NCI-H82 (cell line): ENCODE measurements at regions not wholly inside any gene's neighbourhood (a gene's known extent, or its start where the extent isn't known, plus 50 kb on each side); places are given as distances from the start of the nearest gene placed in this dataset.

ENCODE experiments used
- DNase-seq: peaks from one replicate; lab custom pipeline; 2025; lab: John Stamatoyannopoulos, UW

DNA sequence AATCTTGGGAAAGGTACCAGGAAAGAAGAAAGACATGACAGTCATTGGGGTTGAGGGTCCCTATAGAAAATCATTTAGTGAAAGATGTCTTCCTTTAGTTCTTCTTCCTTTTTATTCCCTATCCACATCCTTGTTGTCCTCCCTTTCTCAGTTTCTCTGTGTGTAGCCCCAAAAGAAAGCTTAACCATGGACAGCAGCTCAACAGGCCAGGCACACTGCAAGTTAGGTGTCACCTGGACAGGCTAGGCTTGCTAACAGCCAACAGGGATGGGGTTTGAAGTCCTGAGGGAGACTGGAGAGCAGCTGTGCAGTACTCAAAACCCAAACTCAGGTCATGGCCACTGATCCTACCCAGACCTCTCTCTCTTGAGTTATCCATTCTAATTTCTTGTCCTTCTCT lies 543.1 kb downstream of the TUSC7 start:
- DNase-seq: no peak

DNA sequence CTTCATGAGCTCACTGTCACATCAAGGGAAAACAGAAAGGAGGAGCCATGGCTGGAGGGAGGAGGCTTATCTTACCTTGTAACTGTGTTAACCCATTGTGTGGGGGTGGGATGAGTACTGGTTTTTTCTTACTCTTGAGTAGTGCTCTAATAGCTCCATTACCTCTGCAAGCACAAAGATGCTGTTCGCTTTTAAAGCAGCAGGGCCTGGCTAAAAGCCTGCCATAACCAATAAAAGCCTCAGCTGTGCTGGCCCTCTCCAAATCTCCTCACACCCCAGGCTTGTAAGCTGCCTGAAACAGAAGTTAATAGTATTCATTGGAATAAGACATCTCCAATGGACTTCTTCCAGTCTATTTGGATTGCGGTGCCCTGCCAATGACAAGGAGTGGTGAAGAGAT lies 544.1 kb downstream of the TUSC7 start:
- DNase-seq: no peak

DNA sequence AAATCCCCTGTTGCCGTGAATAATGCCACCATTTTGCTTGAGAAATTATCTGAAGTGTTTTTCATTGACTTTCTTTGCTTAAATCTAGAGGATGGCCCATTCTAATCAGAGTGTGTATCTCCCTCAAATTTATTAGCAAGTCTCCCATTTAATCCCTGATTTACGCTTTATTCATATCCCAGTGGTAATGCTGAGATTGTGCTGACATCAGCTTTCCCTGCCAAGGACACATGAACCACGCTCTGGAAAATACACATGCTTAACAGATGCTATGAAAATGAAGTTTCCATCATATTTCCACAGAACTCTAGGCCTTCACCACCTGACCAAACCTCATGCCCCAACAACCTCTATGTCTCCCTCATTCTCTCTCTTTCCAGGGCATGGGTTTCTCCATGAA lies 545.4 kb downstream of the TUSC7 start:
- DNase-seq: no peak

DNA sequence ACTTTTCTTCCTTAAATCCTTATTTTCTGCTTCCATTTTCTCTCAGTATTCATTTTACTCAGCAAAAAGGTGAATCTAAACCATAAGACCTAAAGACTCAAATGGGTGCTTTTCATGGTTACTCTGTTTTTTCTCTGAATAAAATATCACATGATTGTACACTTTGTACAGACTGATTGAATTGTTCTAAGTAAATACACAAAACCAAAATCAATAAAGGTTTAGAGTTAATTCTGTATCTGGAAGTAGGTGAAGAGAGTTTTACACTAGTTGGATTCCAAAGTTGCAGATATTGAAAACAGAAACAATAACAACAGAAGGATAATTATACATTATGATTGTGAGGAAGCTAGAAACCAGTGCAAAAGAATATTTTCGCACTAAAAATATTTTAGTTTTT lies 546.2 kb downstream of the TUSC7 start:
- DNase-seq: no peak

DNA sequence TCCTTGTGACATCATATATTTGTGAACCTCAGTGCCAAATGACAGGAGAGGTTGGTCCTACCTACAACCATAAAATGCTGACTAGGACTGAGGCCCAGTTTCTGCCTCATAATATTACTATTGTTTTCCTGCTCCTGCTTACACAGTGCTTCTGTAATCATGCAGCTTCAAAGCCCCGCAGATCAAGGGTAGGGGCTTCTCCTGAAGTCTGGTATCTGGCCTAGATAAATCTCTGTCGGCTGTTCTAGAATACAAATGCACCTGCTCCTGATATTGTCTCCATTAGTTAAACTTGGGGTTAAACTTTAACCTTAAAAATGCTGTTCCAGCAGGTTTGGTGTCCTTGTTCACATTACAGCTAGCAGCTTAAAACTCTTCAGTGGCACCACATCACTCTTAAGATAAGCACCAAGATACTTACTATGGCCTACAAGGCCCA lies 552.4 kb downstream of the TUSC7 start:
- DNase-seq: no peak

DNA sequence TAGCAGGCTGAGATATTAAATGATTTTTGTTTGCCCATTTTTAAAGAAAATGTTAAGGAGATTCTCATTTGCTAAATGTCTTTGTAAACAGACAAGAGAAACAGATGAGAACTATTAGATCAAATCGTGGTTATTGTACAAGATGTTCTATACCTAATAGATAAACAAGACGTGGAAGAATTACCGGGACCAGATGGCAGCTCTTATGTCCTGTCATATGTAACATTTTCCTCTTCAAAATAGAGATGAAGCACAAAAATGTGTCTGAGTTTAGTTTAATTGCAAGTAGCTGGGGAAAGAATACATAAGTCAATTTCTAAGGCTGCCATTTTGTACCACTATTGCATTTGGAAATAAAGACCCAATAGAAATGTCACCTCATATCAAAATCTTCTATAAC lies 553.7 kb downstream of the TUSC7 start:
- no peak for DNase-seq

DNA sequence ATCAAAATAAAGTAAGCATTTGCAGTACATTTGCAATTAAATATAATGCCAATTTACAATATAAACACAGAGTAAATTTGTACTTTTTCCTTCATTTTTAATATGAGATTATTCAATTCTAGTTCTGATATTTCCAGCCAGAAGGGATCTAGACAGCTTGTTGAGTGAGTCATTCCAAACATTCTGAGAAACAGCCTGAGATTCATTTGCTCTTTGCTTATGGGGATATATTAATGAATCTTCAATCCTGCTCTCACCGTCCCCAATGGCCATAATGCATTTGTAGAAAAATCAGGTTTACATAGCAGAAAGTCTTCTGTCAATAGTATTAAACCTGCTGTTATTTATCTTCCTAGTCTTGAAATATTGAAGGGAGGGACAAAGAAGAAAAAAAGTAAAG lies 554.2 kb downstream of the TUSC7 start:
- DNase-seq: no peak

DNA sequence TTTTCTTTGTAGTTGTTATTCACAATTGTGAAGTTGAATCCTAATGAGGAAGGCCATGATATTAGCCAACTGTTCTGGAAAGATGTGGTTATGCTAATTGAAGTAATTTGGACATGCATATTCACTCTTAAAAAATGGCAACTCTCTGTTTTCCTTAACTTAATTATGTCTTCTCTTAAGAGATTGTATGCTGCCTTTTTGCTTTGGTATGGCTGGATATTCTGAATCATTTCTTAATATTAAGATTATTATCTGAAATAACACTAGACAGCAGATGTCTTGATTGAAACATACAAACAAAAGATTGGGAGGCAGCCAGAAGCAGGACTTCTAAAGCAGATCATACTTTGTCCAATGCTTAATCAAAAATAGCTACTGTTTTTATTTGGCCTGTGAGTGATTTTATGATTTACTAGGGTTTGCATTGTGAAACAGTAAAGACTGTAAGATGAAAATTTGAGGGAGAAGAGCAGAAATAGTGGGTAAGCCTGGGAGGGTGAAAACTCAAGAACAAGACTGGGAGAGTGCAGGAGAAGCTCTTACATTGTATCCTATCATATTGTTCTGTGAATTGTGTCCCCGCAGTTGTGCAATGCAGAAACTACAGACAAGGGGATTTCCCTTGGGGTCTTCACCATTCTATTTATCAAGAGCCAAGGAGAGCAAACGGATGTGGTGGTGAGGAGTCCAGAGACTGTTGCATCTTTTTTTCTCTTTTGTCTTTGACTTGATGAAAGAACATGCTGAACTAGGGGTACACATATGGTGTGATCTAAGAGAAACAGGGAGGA lies 554.8 kb downstream of the TUSC7 start:
- DNase-seq: no peak

DNA sequence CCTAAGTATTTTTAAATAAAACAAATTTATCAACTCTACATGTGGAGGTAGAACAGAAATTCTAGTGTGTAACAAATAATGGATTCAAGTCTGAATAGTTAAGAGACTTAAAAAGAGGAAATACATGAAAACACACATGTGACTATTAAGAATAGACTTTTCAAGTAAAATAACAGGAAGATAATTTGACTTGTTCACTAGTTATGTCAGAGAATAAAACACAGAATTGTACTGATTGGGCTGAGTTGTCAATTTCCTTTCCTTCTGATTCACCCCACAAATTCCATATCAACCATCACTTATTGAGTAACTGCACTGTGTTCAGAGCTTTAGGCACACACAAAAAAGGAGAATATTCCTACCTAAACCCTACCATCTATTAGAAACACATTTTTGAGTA lies 557.2 kb downstream of the TUSC7 start:
- no peak for DNase-seq

DNA sequence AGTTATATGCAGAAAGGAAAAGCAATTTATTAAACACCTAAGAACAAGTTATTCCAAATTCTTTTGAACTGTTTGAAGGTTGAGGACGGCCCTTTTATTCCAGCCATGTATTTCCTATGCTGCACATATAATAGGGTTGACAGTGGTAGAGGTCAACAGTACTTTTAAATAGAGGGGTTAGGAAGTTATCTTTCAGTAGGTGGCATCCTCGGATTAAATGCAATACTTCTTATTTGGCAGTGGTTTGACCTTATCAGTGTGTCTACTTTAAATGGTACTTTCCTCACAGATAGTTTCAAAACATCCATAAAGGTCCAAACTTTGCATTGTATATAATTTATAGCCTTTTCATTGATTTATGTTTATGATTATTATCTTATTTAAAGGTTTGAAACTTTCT lies 558.7 kb downstream of the TUSC7 start:
- no peak for DNase-seq

DNA sequence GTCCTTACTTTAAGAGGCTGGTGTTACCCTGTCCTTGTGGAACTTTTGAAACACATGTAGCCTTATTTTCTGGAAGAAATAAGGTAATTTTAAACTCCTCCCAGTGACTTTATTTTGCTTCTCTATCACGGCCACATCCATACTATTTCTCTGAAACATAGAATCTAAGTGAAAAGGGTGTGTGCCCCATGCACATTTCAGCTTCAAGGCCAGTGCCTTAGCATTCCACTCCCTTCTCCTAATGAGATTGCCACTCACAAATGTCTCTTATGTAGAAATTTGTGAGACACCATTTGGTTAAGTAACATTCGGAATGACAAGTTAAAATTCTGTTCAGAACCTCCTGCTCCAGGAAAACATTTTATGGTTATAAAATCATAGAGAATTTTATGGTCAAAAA lies 562.7 kb downstream of the TUSC7 start:
- peak; percentile 13 for DNase-seq

DNA sequence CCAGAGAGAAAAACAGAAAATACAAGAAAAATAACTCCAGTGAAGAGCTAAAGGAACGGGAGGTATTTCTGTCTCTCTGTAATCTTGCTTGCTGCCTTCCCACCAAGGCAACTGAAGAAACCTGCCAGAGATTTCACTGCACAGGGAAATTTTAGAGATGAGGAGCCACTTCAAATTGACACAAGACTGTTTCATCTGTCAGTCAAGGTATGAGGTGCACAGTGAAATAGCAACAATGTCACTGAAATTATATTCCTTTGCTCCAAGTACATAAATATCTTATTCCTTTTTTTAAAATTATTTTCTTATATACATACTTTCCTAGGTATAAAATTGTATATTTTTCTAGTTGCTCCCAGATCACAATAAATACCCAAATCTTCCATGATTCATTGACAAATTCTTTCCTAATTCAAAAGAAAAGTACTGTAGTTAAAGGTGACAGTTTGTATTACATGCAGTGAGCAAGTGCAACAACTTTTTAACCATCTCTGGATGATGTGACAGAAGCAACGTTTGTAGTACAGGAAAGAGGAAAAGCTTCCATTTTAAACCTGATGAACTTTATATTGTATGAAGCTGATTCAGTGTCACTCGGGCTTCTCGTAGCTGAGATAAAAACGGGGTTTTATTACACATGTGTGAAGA lies 563.4 kb downstream of the TUSC7 start:
- no peak for DNase-seq

DNA sequence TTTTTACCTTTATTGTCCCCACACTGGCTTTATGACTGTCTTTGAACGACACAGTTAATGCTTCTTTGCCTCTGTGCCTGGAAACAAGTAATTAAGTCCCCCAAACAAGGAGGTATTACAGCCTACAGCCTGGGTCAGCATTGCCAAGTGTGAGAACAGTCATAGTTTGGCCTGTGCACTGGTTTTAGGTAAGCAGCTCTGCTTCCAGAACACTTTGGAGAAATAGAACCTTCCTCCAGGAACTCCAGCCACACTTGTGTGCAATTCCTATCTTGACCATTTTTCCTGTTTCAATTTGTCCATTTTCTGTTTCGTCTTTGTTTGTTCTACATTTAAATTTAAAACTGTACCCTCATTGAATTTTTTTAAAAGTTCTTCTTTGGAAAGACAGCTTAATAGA lies 568.2 kb downstream of the TUSC7 start:
- DNase-seq: peak; percentile 29

DNA sequence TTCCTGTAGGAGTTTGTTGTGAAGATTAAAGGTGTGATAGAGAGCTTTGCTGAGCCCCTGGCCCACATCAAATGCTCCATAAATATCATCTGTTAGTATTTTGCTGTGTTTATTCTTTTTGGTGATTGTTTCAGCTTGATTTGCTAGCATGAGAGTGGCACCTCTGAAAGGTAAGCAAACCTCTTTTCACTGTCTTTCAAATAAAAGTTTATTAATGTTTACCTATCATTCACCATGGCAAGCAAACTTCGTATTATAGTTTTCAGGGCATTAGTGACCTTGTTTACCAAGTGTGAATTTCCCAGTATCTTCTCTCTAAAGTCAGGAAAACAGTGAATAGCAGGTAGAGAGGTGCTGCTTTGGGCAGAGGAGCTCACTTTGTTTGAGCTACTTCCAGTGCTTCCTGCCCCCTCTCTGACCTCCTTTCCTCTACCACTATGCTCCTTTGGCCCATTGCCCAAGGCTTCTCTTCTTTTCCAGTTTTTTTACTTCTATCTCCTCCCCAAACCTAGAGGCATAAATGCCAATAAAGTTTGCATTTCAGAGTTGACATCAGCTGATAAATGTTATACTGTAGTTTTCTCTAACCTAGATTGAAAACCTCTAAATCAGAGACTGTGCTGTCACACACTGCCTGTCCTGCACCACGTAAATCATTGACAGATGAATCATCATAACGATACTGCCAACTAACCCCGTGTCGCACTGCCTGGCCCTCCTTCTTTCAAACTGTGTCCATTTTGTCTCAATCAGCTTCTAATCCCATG lies 569.0 kb downstream of the TUSC7 start:
- peak; percentile 45 for DNase-seq

DNA sequence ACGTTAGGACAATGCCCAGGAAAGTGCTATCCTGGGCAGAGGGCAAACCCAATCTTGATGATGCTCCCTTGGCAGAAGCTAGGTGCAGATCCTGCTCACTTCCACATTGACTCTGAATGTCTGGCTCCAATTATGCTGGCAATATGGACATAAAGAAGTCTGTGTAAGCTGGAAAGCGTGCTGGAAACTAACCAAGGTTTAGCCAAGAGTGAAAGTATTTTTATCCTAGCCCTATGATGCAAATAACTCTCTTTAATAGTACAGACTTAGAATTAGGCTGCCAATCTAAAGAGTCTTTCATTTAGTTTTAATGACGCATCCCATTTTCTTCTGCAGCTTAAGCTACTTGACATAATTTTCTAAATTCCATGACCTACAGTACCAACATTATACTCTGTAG lies 571.8 kb downstream of the TUSC7 start:
- DNase-seq: no peak

DNA sequence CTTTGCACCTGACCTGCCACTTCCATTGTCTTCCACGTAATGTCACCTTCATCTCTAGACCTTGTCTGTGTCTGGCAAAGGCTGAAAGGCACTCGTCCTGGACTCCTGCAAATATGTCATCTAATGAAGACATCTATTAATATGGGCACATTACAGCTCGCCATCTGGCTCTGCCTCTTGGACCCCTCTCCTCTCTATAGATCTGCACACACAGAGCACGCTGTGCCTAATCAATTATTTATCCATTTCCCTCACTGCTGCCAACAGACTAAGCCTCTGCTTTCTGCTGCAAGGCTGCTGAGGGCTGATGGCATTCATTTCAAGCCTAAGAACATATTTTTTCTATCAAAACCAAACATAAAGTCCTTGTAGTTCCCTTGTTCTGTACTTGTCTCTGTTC lies 573.0 kb downstream of the TUSC7 start:
- peak; percentile 24 for DNase-seq

DNA sequence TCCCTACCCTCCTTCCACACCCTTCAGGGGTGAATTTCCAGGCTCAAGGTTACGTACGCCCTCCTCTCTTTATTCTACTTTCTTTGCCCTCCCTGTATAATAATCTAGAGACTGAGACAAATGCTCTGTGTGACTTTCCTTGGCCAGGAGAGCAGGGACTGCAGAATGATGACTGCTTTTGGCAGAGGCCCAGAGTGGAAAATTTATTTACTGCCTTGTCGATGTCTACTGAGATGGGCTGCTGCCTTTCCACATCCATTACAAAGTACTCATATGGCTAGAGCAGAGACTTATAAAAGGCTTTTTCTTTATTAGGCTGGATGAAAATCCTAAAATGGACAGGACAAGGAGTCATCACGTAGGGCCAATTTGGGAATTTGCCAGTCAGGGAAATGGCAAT lies 576.2 kb downstream of the TUSC7 start:
- DNase-seq: no peak

DNA sequence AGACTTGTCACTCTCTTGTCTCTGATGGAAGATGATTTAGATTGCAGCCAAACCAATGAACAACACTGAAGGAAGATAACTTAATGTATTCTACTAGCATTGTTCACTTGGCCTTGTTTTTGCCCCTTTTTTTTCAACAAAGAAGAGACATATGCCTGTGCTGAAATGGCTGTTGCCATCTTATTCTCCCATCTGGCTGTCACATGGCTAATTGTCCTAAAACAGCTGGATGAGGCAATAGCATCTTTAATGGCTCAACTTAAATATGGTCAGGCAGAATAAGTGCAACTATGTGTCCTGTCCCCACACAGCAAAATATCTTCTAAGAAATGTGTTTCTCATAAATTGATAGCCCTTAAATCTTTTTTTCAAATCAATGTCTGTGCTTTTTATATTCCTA lies 576.9 kb downstream of the TUSC7 start:
- peak; percentile 45 for DNase-seq

DNA sequence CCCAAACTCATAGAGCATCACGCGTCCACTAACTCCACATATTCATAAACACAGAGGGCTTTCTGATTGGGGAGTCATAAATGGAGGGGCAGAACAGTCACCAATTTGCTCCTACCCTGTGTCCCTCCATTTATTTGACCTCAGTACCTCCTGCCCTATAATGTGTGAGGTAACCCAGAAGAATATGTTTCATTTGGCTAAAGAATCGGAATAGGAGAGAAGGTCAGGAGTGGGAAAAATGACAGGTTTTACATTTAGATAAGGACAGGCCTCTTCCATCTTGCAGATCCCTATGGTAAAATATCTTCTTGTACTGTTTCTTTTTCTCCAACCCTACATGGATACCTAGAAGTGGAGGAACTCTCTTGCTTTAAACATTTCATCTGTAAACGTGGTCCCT lies 578.0 kb downstream of the TUSC7 start:
- DNase-seq: no peak

DNA sequence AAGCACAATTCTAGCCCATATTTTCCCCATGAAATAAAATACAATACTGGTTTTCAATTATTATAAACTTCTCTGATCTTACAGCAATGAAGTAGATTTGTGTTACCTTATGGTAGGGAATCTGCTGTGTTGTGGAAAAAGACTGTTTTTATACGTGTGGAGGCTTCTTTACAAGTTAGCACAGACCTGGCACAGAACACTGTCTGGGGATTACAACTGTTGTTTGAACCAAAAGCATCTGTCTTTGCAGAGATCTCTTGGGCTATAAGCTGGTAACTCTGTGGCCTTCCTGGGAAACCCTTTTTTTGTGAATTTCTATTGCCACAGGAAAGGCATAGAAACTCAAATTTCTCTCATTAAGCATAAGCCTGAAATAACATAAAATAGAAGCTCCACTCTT lies 581.9 kb downstream of the TUSC7 start:
- peak; percentile 35 for DNase-seq

DNA sequence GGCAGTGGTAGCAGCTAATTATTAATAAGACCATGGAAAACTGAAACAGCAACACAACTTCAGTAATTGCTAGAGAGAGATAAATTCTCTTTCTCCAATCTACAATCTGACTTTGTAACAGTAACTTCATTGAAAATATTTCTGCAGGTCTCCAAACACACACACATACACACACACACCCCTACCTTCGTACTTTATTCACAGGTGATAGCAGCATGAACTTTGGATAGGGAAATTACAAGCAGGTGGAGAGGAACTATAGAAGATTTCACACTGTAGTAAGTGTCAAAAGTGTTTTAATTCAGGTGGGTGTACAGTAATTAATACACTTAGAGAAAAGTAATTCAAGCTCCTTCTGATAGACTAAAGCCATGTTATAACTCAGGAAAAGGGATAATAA lies 587.5 kb downstream of the TUSC7 start:
- no peak for DNase-seq

DNA sequence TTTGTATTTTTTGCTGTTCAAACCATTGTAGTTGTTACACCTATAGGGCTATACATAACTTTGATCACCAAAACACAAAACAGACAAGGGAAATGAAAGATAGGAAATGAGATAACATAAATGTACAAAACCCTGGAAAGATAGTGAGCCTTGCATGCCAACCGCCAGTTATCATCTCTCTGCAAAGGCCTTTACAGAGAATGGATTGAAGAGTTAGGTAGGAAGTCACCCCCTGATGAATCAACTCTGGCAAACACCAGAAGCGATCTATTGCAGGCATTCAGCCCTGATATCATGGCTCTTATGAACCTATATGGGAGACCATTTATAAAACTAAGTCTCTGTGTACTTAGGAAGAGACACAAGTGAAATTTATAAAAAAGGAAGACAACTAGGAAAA lies 588.0 kb downstream of the TUSC7 start:
- no peak for DNase-seq

DNA sequence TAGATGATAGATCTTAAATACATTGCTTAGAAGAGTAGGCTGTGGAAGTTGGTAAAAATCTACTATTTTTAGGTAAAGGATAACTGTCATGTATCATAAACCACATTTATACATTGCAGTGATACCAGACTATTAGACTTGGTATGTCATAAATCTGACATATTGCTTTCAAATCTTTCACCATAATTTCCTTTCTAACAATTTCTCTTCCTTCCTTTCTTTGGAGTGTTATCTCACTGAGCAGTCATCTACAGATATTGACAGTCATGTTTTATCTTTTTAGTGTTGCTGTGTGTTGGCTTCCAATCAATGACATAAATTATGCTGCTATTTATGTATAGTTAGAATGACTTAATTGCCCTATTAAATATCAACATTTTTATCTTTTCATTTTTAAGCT lies 588.7 kb downstream of the TUSC7 start:
- no peak for DNase-seq
